ENCODE measurements at regions not wholly inside any gene's neighbourhood (a gene's known extent, or its start where the extent isn't known, plus 50 kb on each side); places are given as distances from the start of the nearest gene placed in this dataset.
"Not testable (repeated sequence)": the region's sequence is repeated elsewhere in the genome, so short reads cannot be mapped to it uniquely, and the experiment has no call there.

GRCh38 chr1:214857716-214858115 lies 224.8 kb upstream of the KCNK2 start:
- TF ChIP-seq CTCF (IDR thresholded peaks at IDR 0.05; ENCODE audit: extremely low read depth, missing control alignments), result no peak

GRCh38 chr1:214859647-214860046 lies 222.9 kb upstream of the KCNK2 start:
- no peak for DNase-seq (ENCODE audit: low spot score)

More at GRCh38 chr1:214857716-214858115, 224.8 kb upstream of the KCNK2 start:
- no peak for DNase-seq (ENCODE audit: low spot score)

GRCh38 chr1:214861615-214862014 lies 220.9 kb upstream of the KCNK2 start:
- TF ChIP-seq CTCF (IDR thresholded peaks at IDR 0.05; ENCODE audit: extremely low read depth, missing control alignments), result no peak
- DNase-seq (ENCODE audit: low spot score), result no peak

More at GRCh38 chr1:214859647-214860046, 222.9 kb upstream of the KCNK2 start:
- TF ChIP-seq CTCF (IDR thresholded peaks at IDR 0.05; ENCODE audit: extremely low read depth, missing control alignments), result no peak

GRCh38 chr1:214862421-214862820 lies 220.1 kb upstream of the KCNK2 start:
- no peak for TF ChIP-seq CTCF (IDR thresholded peaks at IDR 0.05; ENCODE audit: extremely low read depth, missing control alignments)
- no peak for DNase-seq (ENCODE audit: low spot score)

GRCh38 chr1:214864896-214865688 lies 217.4 kb upstream of the KCNK2 start:
- DNase-seq (ENCODE audit: low spot score), result no peak
- no peak for TF ChIP-seq CTCF (IDR thresholded peaks at IDR 0.05; ENCODE audit: extremely low read depth, missing control alignments)

GRCh38 chr1:214870426-214870825 lies 212.1 kb upstream of the KCNK2 start:
- not testable (repeated sequence) for DNase-seq (ENCODE audit: low spot score)

- no peak for DNase-seq (ENCODE audit: low spot score)
- no peak for TF ChIP-seq CTCF (IDR thresholded peaks at IDR 0.05; ENCODE audit: extremely low read depth, missing control alignments)
These were observed 201.6 kb upstream of the KCNK2 start for GRCh38 chr1:214880956-214881355.

- no peak for DNase-seq (ENCODE audit: low spot score)
- no peak for TF ChIP-seq CTCF (IDR thresholded peaks at IDR 0.05; ENCODE audit: extremely low read depth, missing control alignments)
These were observed 199.9 kb upstream of the KCNK2 start for GRCh38 chr1:214882616-214883015.

Measured in GM20000 (cell line).